ENCODE measurements at regions not wholly inside any gene's neighbourhood (a gene's known extent, or its start where the extent isn't known, plus 50 kb on each side); places are given as distances from the start of the nearest gene placed in this dataset.

DNA sequence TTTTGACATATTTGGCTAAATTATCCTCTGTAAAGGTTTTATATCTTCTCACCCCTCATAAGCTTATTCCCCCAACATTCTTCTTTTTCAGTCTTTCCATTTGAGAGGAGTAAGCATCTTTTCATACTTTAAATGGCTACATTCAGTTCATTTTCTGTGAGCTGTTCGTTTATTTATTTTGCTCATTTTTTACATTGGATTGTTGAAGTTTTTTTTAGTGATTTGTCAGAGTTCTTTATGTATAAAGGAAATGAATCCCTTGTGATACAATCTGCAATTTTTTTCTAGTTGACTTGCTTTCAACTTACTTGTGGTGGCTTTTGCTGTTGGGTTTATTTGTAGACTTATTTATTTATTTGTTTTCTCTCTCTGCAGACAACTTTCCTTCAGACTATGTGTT lies 250.3 kb downstream of the DLEU7 start:
- TF ChIP-seq, protein P1, sequence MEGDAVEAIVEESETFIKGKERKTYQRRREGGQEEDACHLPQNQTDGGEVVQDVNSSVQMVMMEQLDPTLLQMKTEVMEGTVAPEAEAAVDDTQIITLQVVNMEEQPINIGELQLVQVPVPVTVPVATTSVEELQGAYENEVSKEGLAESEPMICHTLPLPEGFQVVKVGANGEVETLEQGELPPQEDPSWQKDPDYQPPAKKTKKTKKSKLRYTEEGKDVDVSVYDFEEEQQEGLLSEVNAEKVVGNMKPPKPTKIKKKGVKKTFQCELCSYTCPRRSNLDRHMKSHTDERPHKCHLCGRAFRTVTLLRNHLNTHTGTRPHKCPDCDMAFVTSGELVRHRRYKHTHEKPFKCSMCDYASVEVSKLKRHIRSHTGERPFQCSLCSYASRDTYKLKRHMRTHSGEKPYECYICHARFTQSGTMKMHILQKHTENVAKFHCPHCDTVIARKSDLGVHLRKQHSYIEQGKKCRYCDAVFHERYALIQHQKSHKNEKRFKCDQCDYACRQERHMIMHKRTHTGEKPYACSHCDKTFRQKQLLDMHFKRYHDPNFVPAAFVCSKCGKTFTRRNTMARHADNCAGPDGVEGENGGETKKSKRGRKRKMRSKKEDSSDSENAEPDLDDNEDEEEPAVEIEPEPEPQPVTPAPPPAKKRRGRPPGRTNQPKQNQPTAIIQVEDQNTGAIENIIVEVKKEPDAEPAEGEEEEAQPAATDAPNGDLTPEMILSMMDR (IDR thresholded peaks at IDR 0.05) = no peak
- no peak for TF ChIP-seq EZH2 (IDR thresholded peaks at IDR 0.05; ENCODE audit: borderline replicate concordance, insufficient read depth, low read depth, low read length, poor library complexity, severe bottlenecking)
